Inflammatory macrophage treated with lipopolysaccharide for 4 hours (primary cell): ENCODE measurements at regions not wholly inside any gene's neighbourhood (a gene's known extent, or its start where the extent isn't known, plus 50 kb on each side); places are given as distances from the start of the nearest gene placed in this dataset.

Experiments used
- DNase-seq: peaks from one replicate; pipeline ENCODE4 v3.0.0-alpha.2; 2020

GRCh38 chr17:33652731-33653398 is 359.8 kb upstream of the ASIC2 start:
- DNase-seq: no peak

DNA sequence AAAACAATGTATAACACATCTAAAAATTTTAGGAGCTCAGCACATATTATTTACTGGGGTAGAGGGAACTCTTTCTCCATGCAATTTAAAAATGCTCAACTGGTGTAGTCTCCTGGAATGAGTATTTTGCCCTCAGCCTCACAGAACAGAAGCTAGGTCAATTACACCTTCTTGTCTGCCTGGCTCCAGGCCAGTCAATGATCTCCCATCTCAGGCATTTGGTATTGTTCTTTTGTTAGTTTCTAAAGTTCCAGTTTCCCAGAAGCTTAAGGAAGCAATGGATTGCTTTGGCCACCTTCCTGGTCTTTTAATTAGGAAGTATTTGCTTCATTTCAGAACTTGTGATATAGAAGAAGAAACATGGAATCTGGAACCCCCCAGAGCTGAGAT is 360.3 kb upstream of the ASIC2 start:
- DNase-seq: no peak

DNA sequence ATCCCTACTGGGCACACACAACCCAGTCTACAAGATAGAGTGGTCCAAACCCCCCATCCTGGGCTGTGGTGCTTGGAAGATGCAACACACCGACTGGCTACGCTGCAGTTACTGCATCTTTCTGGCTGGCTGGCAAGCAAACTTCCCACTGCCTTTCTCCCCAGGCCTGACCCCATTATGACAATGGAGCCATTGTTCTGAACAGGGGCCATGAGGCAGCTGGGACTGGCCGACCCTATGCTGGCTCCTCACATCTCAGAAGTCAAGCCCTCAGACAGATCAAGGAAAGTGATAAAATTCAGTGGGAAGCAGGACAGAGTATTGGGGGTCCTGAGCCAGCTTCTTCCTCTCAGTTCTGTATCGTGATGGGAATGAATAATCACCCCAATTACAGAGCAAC is 364.1 kb upstream of the ASIC2 start:
- no peak for DNase-seq

DNA sequence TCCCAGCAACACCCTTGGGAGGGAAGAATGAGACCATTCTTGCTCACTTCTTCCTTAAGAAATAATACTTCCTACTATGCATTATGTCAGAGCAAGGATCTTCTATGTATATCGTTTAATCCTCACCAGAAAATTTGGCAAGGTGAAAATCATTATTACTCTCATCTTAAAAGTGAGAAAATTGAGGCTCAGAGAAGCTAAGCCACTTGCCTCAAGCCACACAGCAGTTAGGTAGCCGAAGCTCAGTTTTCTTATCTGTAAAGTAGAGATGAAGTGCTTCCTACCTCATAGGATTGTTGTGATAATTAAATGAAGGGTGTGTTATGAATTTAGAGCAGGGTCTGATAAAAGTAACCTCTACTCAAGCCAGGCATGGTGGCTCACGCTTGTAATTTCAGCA is 368.9 kb upstream of the ASIC2 start:
- DNase-seq: no peak

GRCh38 chr17:33664116-33664840 is 371.2 kb upstream of the ASIC2 start:
- no peak for DNase-seq

DNA sequence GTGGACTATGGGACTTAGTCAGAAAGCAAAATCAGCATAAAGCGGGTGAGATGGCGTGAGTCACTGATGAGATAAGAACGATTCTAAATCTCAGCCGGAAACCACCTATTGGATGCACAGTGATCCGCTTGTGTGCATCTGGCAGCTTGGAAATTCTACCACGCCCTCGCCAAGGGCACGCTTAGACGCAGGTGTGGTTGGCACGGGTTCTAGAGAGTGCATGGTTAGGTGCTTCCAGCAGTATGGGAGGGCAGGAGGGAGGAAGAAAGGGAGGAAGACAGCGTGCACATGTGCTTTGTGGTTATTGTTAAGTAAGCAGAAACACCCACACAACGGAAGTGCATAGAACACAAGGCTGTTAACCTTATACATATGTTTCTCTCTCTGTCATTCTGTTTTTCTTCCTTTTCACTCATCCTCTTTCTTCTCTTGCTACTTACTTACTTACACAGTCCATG is 374.0 kb upstream of the ASIC2 start:
- DNase-seq: peak; percentile 34

DNA sequence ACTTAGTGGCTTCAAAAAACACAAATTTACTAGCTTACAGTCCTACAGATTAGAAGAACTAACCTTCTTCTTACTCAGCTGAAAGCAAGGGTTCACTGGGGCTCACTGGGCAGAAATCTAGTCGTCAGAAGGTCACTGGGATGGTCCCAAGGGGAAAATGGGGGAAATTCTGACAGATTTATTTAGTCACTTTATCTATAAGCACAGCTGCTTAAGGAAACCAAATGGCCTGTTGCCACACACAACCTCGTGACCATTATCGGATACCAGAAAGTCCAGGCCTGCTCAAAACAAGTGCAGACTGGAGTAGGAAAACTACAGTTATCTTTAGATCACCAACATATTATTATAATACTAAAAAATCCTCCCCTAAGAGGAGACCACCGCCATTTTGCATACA is 374.6 kb upstream of the ASIC2 start:
- DNase-seq: peak; percentile 49

DNA sequence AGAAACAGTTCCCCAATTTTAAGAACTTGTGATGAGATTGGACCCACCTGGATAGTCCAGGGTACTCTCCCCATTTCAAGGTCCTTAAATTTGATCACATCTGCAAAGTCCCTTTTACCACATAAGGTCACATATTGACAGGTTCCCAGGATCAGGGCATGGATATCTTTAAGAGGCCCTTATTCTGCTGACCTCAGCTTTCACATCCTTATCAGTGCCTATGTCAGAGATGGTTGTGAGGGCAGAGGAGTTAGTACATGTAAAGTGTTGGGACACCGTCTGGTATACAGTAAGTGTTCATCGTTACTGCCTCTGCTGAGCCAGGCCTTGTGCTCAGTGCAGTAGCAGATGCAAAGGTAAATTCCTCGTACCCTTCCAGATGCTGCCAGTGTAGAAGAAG is 375.4 kb upstream of the ASIC2 start:
- DNase-seq: no peak

DNA sequence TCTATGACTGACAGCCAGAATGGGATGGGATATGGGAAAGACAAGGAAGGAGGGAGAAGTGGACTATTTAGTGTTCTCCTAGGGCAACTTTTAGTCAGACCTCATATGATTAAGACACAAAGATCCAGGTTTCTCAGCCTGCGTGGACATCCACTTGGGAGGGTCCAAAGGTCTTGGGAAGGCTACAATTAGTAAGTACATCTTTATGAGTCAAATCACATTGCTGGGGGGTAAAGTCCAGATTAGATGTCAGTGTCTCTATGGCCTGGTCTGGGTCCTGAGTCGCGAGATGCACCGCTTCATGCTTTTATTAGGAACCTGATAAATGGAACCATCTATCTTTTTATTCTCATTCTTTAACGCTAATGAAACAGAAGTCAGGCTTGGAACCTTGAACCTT is 378.4 kb upstream of the ASIC2 start:
- DNase-seq: no peak

DNA sequence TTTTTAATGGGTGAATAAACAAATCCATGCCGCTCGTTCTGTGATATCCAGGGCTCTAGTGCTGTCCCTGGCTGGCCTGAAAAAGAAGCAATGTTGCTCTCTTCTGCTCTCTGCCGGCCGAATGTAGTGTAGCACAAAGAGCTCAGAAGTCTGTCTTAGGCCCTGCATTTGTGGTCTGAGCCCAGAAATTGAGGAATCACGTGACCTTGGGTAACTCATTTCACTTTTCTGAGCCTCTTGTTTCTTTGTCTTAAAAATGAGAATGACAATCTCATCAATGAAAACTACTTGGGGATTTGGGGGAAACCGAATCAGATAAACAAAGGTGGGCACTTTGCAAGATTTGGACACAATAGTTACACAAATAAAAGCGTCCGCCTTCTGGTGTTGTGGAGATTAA is 381.6 kb upstream of the ASIC2 start:
- DNase-seq: peak; percentile 51

- no peak for DNase-seq
These were observed 383.3 kb upstream of the ASIC2 start for GRCh38 chr17:33676444-33676843.

- DNase-seq: no peak
These were observed 386.5 kb upstream of the ASIC2 start for GRCh38 chr17:33679595-33679994.

DNA sequence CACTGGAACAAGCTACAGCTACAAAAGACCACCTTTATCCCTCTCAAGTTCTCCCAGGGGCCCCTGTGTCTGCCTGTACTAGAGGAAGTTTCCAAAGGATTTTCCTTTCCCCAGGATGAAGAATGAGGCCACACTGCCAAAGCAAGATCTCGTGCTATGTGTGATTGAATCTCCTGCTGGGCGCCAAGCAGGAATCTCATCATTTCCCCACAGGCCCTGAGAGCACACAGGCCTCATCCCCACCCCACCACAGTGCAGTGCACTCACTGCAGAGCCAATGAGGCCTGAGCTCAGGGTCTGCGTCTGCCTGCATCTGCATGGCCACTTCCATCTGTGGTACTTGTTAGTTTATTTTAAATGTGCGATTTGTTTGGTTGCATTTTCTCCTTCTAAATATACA is 387.4 kb upstream of the ASIC2 start:
- DNase-seq: no peak

DNA sequence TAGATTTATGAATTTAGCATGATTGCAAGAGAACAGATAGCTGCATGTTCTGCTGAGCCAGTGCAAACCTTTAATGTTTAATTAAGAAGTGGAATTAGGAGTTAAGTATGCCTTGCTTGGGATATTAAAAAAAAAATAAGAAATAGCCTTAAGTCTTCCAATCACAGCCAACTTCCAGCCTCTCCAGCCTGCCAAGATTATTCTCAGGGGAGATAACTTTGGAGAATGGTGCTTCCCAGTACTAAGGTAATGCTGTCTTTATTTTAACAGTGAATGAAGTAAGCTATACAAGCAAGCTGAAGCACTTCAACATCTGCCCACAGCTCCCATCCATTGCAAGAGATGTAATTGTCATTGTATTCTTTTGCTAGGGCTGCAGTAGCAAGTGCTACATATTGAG is 389.5 kb upstream of the ASIC2 start:
- DNase-seq: no peak

- DNase-seq: no peak
These were observed 391.6 kb upstream of the ASIC2 start for GRCh38 chr17:33684735-33685134.

DNA sequence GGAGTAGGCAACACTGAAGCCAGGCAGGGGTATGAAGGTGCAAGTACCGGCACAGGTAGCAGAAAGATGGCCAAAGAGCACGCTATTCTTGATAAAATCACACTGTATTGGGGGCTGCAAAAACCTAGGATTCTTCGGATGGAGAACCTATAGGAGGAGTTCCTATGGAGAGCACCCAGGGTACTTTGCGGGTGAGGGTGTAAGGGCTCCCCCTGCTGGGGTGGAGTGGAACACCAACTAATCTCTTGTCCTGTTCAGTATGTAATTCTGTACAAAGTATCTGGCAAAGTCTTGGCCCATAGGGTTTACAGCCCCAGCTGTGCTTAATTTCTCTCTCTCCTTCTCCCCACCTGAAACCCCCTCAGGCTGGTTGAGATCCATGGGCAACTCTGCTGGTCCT is 393.1 kb upstream of the ASIC2 start:
- DNase-seq: peak; percentile 1

GRCh38 chr17:33687831-33688230 is 394.7 kb upstream of the ASIC2 start:
- no peak for DNase-seq

DNA sequence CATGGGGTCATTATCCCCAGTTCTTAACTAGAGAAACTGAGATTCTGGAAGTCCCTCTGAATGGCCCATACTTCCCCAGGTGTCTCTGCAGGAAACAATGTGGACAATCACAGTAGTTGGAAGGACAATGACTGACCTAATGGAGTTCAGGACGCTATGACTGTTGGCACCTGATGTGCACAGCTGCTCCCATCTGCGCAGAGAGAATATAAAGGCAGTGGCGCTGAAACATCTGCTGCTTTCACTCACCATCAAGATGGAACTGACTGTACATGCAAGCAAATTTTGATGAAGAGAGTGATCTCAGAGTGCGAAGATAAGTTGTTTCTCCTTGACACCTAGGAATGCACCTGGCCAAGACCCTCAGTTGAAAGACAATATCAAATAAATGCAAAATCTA is 395.7 kb upstream of the ASIC2 start:
- no peak for DNase-seq

- DNase-seq: no peak
These were observed 396.6 kb upstream of the ASIC2 start for GRCh38 chr17:33689725-33690124.

GRCh38 chr17:33695431-33695830 is 402.3 kb upstream of the ASIC2 start:
- DNase-seq: no peak

GRCh38 chr17:33696102-33696501 is 403.0 kb upstream of the ASIC2 start:
- DNase-seq: no peak

- no peak for DNase-seq
These were observed 404.5 kb upstream of the ASIC2 start for GRCh38 chr17:33697557-33697956.

DNA sequence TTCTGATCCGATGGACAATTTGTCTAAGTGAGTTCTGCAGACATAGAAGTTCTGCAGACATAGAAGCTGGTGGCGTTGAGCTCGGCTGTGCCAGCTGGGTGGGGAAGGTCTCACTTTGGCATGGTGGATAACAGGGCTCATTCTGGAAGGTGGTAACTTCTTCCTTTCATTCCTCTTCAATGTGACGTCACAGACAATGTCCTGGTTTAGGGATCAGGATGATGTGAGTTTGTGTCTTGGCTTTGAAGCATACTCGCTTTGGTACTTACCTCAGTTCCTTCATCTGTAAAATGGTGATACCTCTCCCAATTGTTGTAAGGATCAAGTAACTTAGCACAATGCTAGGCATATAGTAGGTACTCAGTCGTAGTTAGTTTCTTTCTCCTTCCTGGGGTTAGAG is 408.8 kb upstream of the ASIC2 start:
- no peak for DNase-seq

DNA sequence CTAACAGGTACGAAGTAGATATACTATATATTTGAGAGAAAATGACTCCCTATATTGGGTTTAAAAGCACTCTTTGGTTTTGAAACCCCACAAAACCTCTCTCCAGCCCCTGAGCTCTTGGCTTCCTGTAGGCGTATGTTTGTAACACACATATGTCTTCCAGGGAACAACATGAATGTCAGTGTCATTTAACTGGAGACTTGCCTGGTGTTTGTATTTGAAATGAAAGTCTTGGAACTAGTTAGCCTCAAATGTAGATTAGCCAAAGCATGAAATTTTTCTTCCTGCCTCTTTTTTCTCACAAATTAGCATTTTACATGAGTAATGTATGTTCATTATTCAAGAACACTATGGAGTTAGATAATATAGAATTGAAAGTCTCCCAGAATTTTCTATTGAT is 411.8 kb upstream of the ASIC2 start:
- DNase-seq: no peak

DNA sequence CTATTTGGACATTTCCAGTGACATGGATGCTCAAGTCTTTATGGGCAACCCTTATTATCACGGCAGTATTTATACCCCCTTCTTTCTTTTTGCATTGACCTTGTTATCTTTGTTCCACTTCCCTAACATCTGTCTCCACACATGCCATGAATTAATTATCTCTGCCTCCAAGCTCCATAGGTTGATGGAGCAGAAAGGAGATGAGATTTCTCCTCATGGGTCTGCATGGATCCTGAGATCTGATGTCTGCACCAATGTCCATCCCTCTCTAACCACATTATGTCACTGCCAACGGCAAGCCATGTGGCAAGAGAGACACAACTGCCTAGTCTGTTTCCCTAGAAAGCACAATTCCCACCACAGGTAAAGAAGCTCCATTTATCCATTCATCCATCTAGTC is 416.8 kb upstream of the ASIC2 start:
- DNase-seq: no peak
